ENCODE measurements at regions not wholly inside any gene's neighbourhood (a gene's known extent, or its start where the extent isn't known, plus 50 kb on each side); places are given as distances from the start of the nearest gene placed in this dataset.

- no peaks in the 10 kb centered on the region for H3K36me3 ChIP-seq (ENCODE audit: control insufficient read depth in 2 of 2, insufficient read depth in 2 of 2, low read length in 1 of 2)
- BruUV-seq (replicated peaks) = no TSS peak
- peaks cover 31% of the 10 kb centered on the region for H3K4me1 ChIP-seq (ENCODE audit: control insufficient read depth, insufficient read depth, low read length)
- SMC1A ChIA-PET (ENCODE audit: uncharacterized antibody, unreplicated experiment) = interaction anchor here (0.8 to 5.6 kb wide), 20 partner anchors 8 to 196 kb away, joined by 3 to 90 read pairs (median 18); no protein-coding TSS in a partner anchor
- no peaks in the 10 kb centered on the region for H4K20me1 ChIP-seq (ENCODE audit: control insufficient read depth, insufficient read depth)
- no peaks in the 10 kb centered on the region for H3K79me2 ChIP-seq (ENCODE audit: control insufficient read depth, insufficient read depth, low read length)
- no peaks in the 10 kb centered on the region for H3K27me3 ChIP-seq (replicated peaks in 1 of 2; ENCODE audit: control insufficient read depth in 2 of 2, insufficient read depth in 2 of 2, low read length in 1 of 2)
- H3K4me3 ChIP-seq = no peak overlapping the region
- in situ Hi-C loops (cut with MboI) (loop anchor here (5.0 kb wide), 1 partner anchor 36 kb away; no protein-coding TSS in a partner anchor), intact Hi-C loops (cut with micrococcal nuclease; ENCODE audit: unreplicated experiment) (no loop called here)
- RAD21 ChIA-PET (ENCODE audit: unreplicated experiment) = interaction anchor here (0.7 to 4.6 kb wide), 14 partner anchors 8 to 186 kb away, joined by 3 to 53 read pairs (median 13); no protein-coding TSS in a partner anchor
- H3K27ac ChIP-seq (ENCODE audit: control insufficient read depth, insufficient read depth) = peak overlapping the region; percentile 81
- FAIRE-seq (no peak), ATAC-seq (no peak), DNase-seq (ENCODE audit: low read depth, low spot score) (no peak)
- peak overlapping the region; percentile 81; the same call in 1 of the 2 replicates for H3K4me2 ChIP-seq (ENCODE audit: control insufficient read depth, insufficient read depth)
- WGBS (ENCODE audit: insufficient coverage, insufficient replicate concordance, low lambda C conversion rate, missing lambda C conversion rate) = 100% methylated on average over 1 of the region's 1 CpG
- peak overlapping the region; percentile 1; the same call in 1 of the 2 replicates for H2AFZ ChIP-seq (ENCODE audit: control insufficient read depth, low read depth, low read length)
- H3K9ac ChIP-seq (ENCODE audit: control insufficient read depth, insufficient read depth, low read length) = no peak overlapping the region
- POLR2A ChIA-PET = interaction anchor here (0.7 to 2.8 kb wide), 4 partner anchors 35 to 1928 kb away, joined by 3 to 10 read pairs (median 6); no protein-coding TSS in a partner anchor
- TF ChIP-seq ETV6 (conservative IDR thresholded peaks at IDR 0.05 in 1 of 2, IDR thresholded peaks at IDR 0.05 in 1 of 2; ENCODE audit: borderline replicate concordance in 1 of 2, low read depth in 1 of 2) = no peak
- peak in 1 of 2 experiments; percentile 69; a peak in 2 of 4 replicates for TF ChIP-seq SRF (IDR thresholded peaks at IDR 0.05; ENCODE audit: low read depth in 2 of 2, low read length in 2 of 2)
- TF ChIP-seq RUNX3 (IDR thresholded peaks at IDR 0.05; ENCODE audit: low read length) = peak; percentile 30; the same call in 1 of the 2 replicates
- H3K9me3 ChIP-seq (replicated peaks; ENCODE audit: control insufficient read depth, insufficient read depth, low read length) = no peaks in the 10 kb centered on the region; the same call in 2 of the 3 replicates
- CTCF ChIA-PET = interaction anchor here (0.7 to 5.8 kb wide), 15 partner anchors 8 to 196 kb away, joined by 3 to 94 read pairs (median 11); no protein-coding TSS in a partner anchor
Observed at GRCh38 chr1:66438062-66438461, 95.9 kb upstream of the SGIP1 start.

DNA sequence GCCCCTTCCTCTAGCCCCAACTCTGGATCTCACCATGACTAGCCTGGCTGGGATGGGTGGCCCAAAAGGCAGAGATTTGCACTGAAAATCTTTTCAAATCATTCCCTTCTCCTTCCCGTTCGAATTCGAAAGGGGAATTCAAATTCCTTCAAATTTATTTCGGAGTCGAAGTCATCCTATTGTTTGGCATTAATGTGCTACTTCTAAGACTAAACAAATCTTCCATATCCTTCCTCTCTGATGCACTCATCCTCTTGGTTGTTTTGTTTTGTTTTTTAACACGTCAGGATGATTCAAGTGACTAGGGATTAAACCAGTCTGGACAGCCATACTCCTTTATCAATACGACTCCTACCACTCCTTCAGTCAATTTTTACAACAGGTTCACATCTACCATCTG lies 95.5 kb upstream of the SGIP1 start:
- H3K4me3 ChIP-seq = 0 out of 2 replicates have a peak overlapping the region, but pooled peaks have one; percentile 7
- H3K27ac ChIP-seq (ENCODE audit: control insufficient read depth, insufficient read depth) = peak overlapping the region; percentile 81
- CTCF ChIA-PET = interaction anchor here (1.8 to 5.8 kb wide), 7 partner anchors 7 to 185 kb away, joined by 5 to 94 read pairs (median 36); no protein-coding TSS in a partner anchor
- SMC1A ChIA-PET (ENCODE audit: uncharacterized antibody, unreplicated experiment) = interaction anchor here (1.2 to 5.6 kb wide), 11 partner anchors 7 to 196 kb away, joined by 5 to 90 read pairs (median 28); no protein-coding TSS in a partner anchor
- no peak for DNase-seq (ENCODE audit: low read depth, low spot score)
- POLR2A ChIA-PET = interaction anchor here (0.9 kb wide), 1 partner anchor 157 kb away, joined by 3 read pairs; no protein-coding TSS in a partner anchor
- in situ Hi-C loops (cut with MboI) (loop anchor here (5.0 kb wide), 1 partner anchor 36 kb away; no protein-coding TSS in a partner anchor), intact Hi-C loops (cut with micrococcal nuclease; ENCODE audit: unreplicated experiment) (no loop called here)
- BruUV-seq (replicated peaks) = no TSS peak
- H3K9ac ChIP-seq (ENCODE audit: control insufficient read depth, insufficient read depth, low read length) = peak overlapping the region; percentile 53
- H4K20me1 ChIP-seq (ENCODE audit: control insufficient read depth, insufficient read depth) = no peaks in the 10 kb centered on the region
- H3K9me3 ChIP-seq (replicated peaks; ENCODE audit: control insufficient read depth, insufficient read depth, low read length) = no peaks in the 10 kb centered on the region; the same call in 2 of the 3 replicates
- no peaks in the 10 kb centered on the region for H3K79me2 ChIP-seq (ENCODE audit: control insufficient read depth, insufficient read depth, low read length)
- peak overlapping the region; percentile 81 for H3K4me2 ChIP-seq (ENCODE audit: control insufficient read depth, insufficient read depth)
- H3K36me3 ChIP-seq (ENCODE audit: control insufficient read depth in 2 of 2, insufficient read depth in 2 of 2, low read length in 1 of 2) = no peaks in the 10 kb centered on the region
- RAD21 ChIA-PET (ENCODE audit: unreplicated experiment) = interaction anchor here (1.5 to 4.6 kb wide), 7 partner anchors 8 to 186 kb away, joined by 8 to 53 read pairs (median 27); no protein-coding TSS in a partner anchor
- peak overlapping the region; percentile 75 for H2AFZ ChIP-seq (ENCODE audit: control insufficient read depth, low read depth, low read length)
- H3K4me1 ChIP-seq (ENCODE audit: control insufficient read depth, insufficient read depth, low read length) = peaks cover 31% of the 10 kb centered on the region
- WGBS (ENCODE audit: insufficient coverage, insufficient replicate concordance, low lambda C conversion rate, missing lambda C conversion rate) = over 99% methylated on average over 7 of the region's 7 CpGs
- ATAC-seq = no peak
- no peak for FAIRE-seq
- H3K27me3 ChIP-seq (replicated peaks in 1 of 2; ENCODE audit: control insufficient read depth in 2 of 2, insufficient read depth in 2 of 2, low read length in 1 of 2) = no peaks in the 10 kb centered on the region
- no peak for TF ChIP-seq JUNB (IDR thresholded peaks at IDR 0.05)
- no peak for TF ChIP-seq TCF7 (IDR thresholded peaks at IDR 0.05; ENCODE audit: borderline replicate concordance)
- no peak for TF ChIP-seq ESRRA (IDR thresholded peaks at IDR 0.05; ENCODE audit: low read length)
- TF ChIP-seq, protein P1, sequence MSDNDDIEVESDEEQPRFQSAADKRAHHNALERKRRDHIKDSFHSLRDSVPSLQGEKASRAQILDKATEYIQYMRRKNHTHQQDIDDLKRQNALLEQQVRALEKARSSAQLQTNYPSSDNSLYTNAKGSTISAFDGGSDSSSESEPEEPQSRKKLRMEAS (IDR thresholded peaks at IDR 0.05; ENCODE audit: low read depth, low read length) = no peak
- no peak for TF ChIP-seq CTCF (IDR thresholded peaks at IDR 0.05 in 2 of 3, conservative IDR thresholded peaks at IDR 0.05 in 1 of 3; ENCODE audit: control insufficient read depth in 2 of 3, extremely low read depth in 1 of 3, insufficient read depth in 1 of 3, low read depth in 3 of 3, low read length in 3 of 3)
- no peak for TF ChIP-seq ZBED1 (IDR thresholded peaks at IDR 0.05; ENCODE audit: borderline replicate concordance)
- no peak for TF ChIP-seq ATF3 (IDR thresholded peaks at IDR 0.05; ENCODE audit: borderline replicate concordance, extremely low read depth, low read depth, low read length)
- no peak for TF ChIP-seq ZNF274 (IDR thresholded peaks at IDR 0.05; ENCODE audit: insufficient read depth, insufficient read length)
- no peak for TF ChIP-seq IKZF2 (IDR thresholded peaks at IDR 0.05)
- TF ChIP-seq CHD4 (IDR thresholded peaks at IDR 0.05) = no peak

Measured in GM12878 (cell line).